Keratinocyte (primary cell): ENCODE measurements at regions not wholly inside any gene's neighbourhood (a gene's known extent, or its start where the extent isn't known, plus 50 kb on each side); places are given as distances from the start of the nearest gene placed in this dataset.

Experiments
- EZH2 ChIP-seq: IDR thresholded peaks from one replicate; pipeline ENCODE4 v1.6.1; 2012; ENCODE audit warnings: inconsistent platforms, mild to moderate bottlenecking, low read length, moderate library complexity
- TF ChIP-seq, protein P1 (sequence below), 3 experiments: IDR thresholded peaks in 1 of 3; conservative IDR thresholded peaks in 1 of 3; optimal IDR thresholded peaks in 1 of 3; 2 replicates in 2 of 3; 3 replicates in 1 of 3; pipeline versions ENCODE3 to v1.5.1; 2011; ENCODE audit warnings: low read length in 3 of 3, mild to moderate bottlenecking in 3 of 3, moderate library complexity in 2 of 3, control low read depth in 1 of 3, inconsistent platforms in 1 of 3; ENCODE audit not compliant: insufficient read depth in 2 of 3; ENCODE audit errors: extremely low read depth in 1 of 3

DNA sequence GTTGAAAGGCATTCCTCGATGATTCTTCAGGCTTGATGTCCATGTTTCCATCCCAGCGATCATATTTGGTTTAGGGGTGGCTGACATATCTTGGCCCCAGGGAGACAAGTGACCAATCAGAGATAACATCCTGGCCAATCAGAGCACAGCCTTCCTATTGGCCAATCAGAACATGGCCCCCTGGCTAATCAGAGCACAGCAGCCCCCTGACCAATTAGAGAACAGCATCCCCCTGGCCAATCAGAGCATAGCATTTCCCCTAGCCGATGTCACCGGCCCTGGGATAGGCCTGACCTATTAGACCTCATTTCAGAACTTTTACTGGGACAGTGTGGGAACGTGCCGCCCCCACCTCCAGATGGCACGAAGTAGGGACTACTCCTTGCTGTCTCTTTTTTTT, 182.2 kb downstream of the AACS start:
- TF ChIP-seq, protein P1, sequence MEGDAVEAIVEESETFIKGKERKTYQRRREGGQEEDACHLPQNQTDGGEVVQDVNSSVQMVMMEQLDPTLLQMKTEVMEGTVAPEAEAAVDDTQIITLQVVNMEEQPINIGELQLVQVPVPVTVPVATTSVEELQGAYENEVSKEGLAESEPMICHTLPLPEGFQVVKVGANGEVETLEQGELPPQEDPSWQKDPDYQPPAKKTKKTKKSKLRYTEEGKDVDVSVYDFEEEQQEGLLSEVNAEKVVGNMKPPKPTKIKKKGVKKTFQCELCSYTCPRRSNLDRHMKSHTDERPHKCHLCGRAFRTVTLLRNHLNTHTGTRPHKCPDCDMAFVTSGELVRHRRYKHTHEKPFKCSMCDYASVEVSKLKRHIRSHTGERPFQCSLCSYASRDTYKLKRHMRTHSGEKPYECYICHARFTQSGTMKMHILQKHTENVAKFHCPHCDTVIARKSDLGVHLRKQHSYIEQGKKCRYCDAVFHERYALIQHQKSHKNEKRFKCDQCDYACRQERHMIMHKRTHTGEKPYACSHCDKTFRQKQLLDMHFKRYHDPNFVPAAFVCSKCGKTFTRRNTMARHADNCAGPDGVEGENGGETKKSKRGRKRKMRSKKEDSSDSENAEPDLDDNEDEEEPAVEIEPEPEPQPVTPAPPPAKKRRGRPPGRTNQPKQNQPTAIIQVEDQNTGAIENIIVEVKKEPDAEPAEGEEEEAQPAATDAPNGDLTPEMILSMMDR (optimal IDR thresholded peaks at IDR 0.05 in 1 of 3, IDR thresholded peaks at IDR 0.05 in 1 of 3, conservative IDR thresholded peaks at IDR 0.05 in 1 of 3; ENCODE audit: extremely low read depth in 1 of 3, insufficient read depth in 2 of 3, low read length in 3 of 3), result no peak
- no peak for TF ChIP-seq EZH2
